ENCODE measurements at regions not wholly inside any gene's neighbourhood (a gene's known extent, or its start where the extent isn't known, plus 50 kb on each side); places are given as distances from the start of the nearest gene placed in this dataset.

DNA sequence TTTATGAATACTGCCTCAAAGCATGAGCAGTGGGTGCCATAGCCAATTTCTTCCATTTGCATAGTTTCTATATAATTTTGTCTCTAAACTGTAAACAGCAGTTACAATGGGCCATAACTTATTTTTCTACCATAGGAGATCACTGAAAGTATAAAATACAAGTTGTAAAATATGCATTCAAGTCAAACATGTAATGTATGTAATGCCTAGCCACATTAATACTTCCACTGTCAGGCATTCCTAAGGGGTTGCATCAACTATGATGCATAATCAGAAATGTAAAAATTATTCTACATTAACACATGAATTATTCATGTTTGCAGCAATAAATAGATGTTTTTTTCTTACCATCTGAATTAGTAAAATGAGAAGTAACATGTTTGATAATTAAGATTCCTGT, 560.3 kb upstream of the ZP4 start:
- TF ChIP-seq CTCF (IDR thresholded peaks at IDR 0.05) (no peak), POLR2AphosphoS5 (IDR thresholded peaks at IDR 0.05; ENCODE audit: insufficient read depth in 1 of 2, low read depth in 1 of 2) (no peak), POLR2A (IDR thresholded peaks at IDR 0.05) (no peak)

All from vagina (tissue), 2 donors.